B cell (primary cell): ENCODE measurements at regions not wholly inside any gene's neighbourhood (a gene's known extent, or its start where the extent isn't known, plus 50 kb on each side); places are given as distances from the start of the nearest gene placed in this dataset.

Source experiments
- ATAC-seq: fragments of 200-7000 bp; cut with Tn5 transposase; one replicate; pipeline ENCODE4 v1.10.0; 2021; ENCODE audit warnings: low read depth, mild to moderate bottlenecking, moderate number of reproducible peaks, moderate library complexity
- CTCF ChIA-PET: fragments of 350-600 bp; sonication (Branson Sonifier 250); formaldehyde crosslinking; loops from one replicate; lab custom pipeline; 2021; ENCODE audit warnings: antibody characterized with exemption, inconsistent platforms; lab: Charles Lee
- POLR2A ChIA-PET: fragments of 350-600 bp; sonication (Branson Sonifier 250); formaldehyde crosslinking; loops from one replicate; lab custom pipeline; 2021; ENCODE audit warnings: antibody characterized with exemption; lab: Charles Lee
- DNase-seq: peaks from one replicate; pipeline ENCODE4 v3.0.0; 2013
- H2AFZ ChIP-seq: 2 replicates; pipeline ENCODE4 v1.6.1; 2012; ENCODE audit warnings: mild to moderate bottlenecking, low read depth, low read length; ENCODE audit not compliant: insufficient read depth, poor library complexity, severe bottlenecking
- H3K27ac ChIP-seq, 2 donors: 1 replicate in 1 of 2; 2 replicates in 1 of 2; pipeline ENCODE4 v1.5.1; 2012 to 2013; ENCODE audit warnings: low read length in 2 of 2, mild to moderate bottlenecking in 2 of 2, moderate library complexity in 1 of 2
- H3K27me3 ChIP-seq, 4 experiments: fragments of 200-600 bp in 1 of 4; sonication (generic) in 1 of 4; replicated peaks in 1 of 4; 1 replicate in 2 of 4; 2 replicates in 2 of 4; pipeline versions ENCODE4 v1.6.1 to v1.7.0; 2013 to 2016; ENCODE audit warnings: low read length in 3 of 4, mild to moderate bottlenecking in 2 of 4, mixed read lengths in 1 of 4, moderate library complexity in 1 of 4; ENCODE audit not compliant: insufficient read depth in 4 of 4, control insufficient read depth in 3 of 4; ENCODE audit errors: control extremely low read depth in 1 of 4
- H3K36me3 ChIP-seq, 2 experiments: replicated peaks in 1 of 2; 1 replicate in 1 of 2; 2 replicates in 1 of 2; pipeline versions ENCODE4 v1.6.1 to v1.7.1; 2013; ENCODE audit warnings: low read length in 1 of 2; ENCODE audit not compliant: insufficient read depth in 2 of 2, control insufficient read depth in 1 of 2; ENCODE audit errors: control extremely low read depth in 1 of 2, extremely low read depth in 1 of 2
- H3K4me1 ChIP-seq, 2 donors: fragments of 200-600 bp in 1 of 2; sonication (generic) in 1 of 2; 1 replicate in 1 of 2; 2 replicates in 1 of 2; pipeline versions ENCODE4 v1.5.1 to v1.6.1; 2013 to 2017; ENCODE audit warnings: low read length in 2 of 2; ENCODE audit not compliant: control insufficient read depth in 2 of 2, insufficient read depth in 2 of 2
- H3K4me2 ChIP-seq: replicated peaks from 2 replicates; pipeline ENCODE3; 2012; ENCODE audit warnings: mild to moderate bottlenecking, low read depth, low read length; ENCODE audit not compliant: poor library complexity, severe bottlenecking
- H3K4me3 ChIP-seq, 5 experiments: fragments of 200-600 bp in 1 of 5; sonication (generic) in 1 of 5; 1 replicate in 3 of 5; 2 replicates in 2 of 5; pipeline versions ENCODE4 v1.5.1 to v1.7.0; 2011 to 2016; ENCODE audit warnings: low read length in 4 of 5, mild to moderate bottlenecking in 4 of 5, low read depth in 2 of 5, control low read depth in 1 of 5, moderate library complexity in 1 of 5; ENCODE audit not compliant: insufficient read depth in 1 of 5; ENCODE audit errors: control extremely low read depth in 1 of 5, extremely low read depth in 1 of 5
- H3K79me2 ChIP-seq: fragments of 200-600 bp; sonication (generic); one replicate; pipeline ENCODE4 v1.6.0; 2016; ENCODE audit warnings: low read length; ENCODE audit not compliant: control insufficient read depth, insufficient read depth
- H3K9ac ChIP-seq: fragments of 200-600 bp; sonication (generic); 2 replicates; pipeline ENCODE4 v1.6.1; 2017; ENCODE audit warnings: mild to moderate bottlenecking, low read length, moderate library complexity
- H3K9me3 ChIP-seq, 3 donors: one replicate each; pipeline versions ENCODE4 v1.6.1 to v1.7.1; 2013; ENCODE audit warnings: low read length in 2 of 3; ENCODE audit not compliant: control insufficient read depth in 2 of 3, insufficient read depth in 1 of 3; ENCODE audit errors: control extremely low read depth in 1 of 3
- H4K20me1 ChIP-seq: 2 replicates; pipeline ENCODE4 v1.6.0; 2012; ENCODE audit warnings: mild to moderate bottlenecking, low read length; ENCODE audit not compliant: insufficient read depth, control insufficient read depth, poor library complexity, severe bottlenecking
- H3K27ac Mint-ChIP-seq: one replicate; pipeline ENCODE4 v1.8.0; 2021; ENCODE audit warnings: mixed read lengths
- H3K27me3 Mint-ChIP-seq: one replicate; pipeline ENCODE4 v1.8.0; 2021; ENCODE audit warnings: mixed read lengths
- H3K4me1 Mint-ChIP-seq: one replicate; pipeline ENCODE4 v1.8.0; 2021; ENCODE audit warnings: mixed read lengths
- H3K4me3 Mint-ChIP-seq: one replicate; pipeline ENCODE4 v1.8.0; 2021; ENCODE audit warnings: mixed read lengths
- H3K9me3 Mint-ChIP-seq: one replicate; pipeline ENCODE4 v1.8.0; 2022; ENCODE audit warnings: mixed read lengths; ENCODE audit not compliant: insufficient read depth
- EZH2 ChIP-seq: IDR thresholded peaks from 2 replicates; pipeline ENCODE4 v1.6.1; 2012; ENCODE audit warnings: borderline replicate concordance, low read depth, mild to moderate bottlenecking, moderate library complexity, low read length; ENCODE audit not compliant: insufficient read depth, poor library complexity, severe bottlenecking
- WGBS: methylation state at CpG from one replicate; pipeline ENCODE4 v1.1.5; 2013; ENCODE audit warnings: missing lambda C conversion rate; ENCODE audit not compliant: insufficient coverage; 5-methylcytosine and 5-hydroxymethylcytosine counted together
- intact Hi-C: fragments of 100-400 bp; cut with micrococcal nuclease; formaldehyde crosslinking; loops from one replicate; pipeline ENCODE4 v1.10.0; 2022
- TF ChIP-seq, protein P1 (sequence below): fragments of 200-600 bp; IDR thresholded peaks from one replicate; pipeline ENCODE4 v1.8.0; 2022; ENCODE audit warnings: antibody characterized with exemption, mild to moderate bottlenecking

DNA sequence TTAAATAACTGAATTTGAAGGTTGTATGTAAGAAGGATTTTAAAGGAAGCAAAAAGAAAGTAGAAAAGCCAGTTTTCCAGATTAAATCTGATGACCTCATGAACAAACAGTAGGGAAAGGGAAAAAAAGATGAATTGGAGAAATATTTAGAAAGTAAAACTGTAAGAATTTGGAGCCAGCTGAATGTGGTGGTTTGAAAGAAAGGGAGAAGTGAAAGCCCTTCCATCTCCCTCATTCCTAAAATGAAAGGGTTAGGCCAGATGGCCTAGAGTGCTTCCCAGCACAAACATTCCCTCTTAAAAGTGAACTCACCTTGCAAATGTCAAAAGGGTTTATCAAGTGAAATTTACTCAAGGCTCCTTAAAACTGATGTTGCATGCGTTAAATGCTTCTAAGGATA is 139.3 kb upstream of the COL21A1 start:
- Histone ChIP-seq H3K27ac (no peak overlapping the region), H2AFZ (no peak overlapping the region), H3K4me1 (no peaks in the 10 kb centered on the region), H3K36me3 (no peaks in the 10 kb centered on the region), H3K4me2 (no peak overlapping the region), H4K20me1 (no peaks in the 10 kb centered on the region), H3K27me3 (no peaks in the 10 kb centered on the region), H3K79me2 (no peaks in the 10 kb centered on the region), H3K4me3 (no peak overlapping the region), H3K9ac (no peak overlapping the region), H3K9me3 (no peaks in the 10 kb centered on the region)
- DNase-seq (no peak), ATAC-seq (no peak)
- no peaks in the 10 kb centered on the region for H3K4me1 Mint-ChIP-seq
- no peaks in the 10 kb centered on the region for H3K9me3 Mint-ChIP-seq
- ChIA-PET CTCF (no interaction called here), POLR2A (no interaction called here)
- no peak overlapping the region for H3K4me3 Mint-ChIP-seq
- WGBS: no CpG with 5 or more reads among the region's 1 CpG
- no peaks in the 10 kb centered on the region for H3K27me3 Mint-ChIP-seq
- no peak for TF ChIP-seq EZH2
- TF ChIP-seq, protein P1, sequence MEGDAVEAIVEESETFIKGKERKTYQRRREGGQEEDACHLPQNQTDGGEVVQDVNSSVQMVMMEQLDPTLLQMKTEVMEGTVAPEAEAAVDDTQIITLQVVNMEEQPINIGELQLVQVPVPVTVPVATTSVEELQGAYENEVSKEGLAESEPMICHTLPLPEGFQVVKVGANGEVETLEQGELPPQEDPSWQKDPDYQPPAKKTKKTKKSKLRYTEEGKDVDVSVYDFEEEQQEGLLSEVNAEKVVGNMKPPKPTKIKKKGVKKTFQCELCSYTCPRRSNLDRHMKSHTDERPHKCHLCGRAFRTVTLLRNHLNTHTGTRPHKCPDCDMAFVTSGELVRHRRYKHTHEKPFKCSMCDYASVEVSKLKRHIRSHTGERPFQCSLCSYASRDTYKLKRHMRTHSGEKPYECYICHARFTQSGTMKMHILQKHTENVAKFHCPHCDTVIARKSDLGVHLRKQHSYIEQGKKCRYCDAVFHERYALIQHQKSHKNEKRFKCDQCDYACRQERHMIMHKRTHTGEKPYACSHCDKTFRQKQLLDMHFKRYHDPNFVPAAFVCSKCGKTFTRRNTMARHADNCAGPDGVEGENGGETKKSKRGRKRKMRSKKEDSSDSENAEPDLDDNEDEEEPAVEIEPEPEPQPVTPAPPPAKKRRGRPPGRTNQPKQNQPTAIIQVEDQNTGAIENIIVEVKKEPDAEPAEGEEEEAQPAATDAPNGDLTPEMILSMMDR: no peak
- no peak overlapping the region for H3K27ac Mint-ChIP-seq
- intact Hi-C loops: no loop called here

DNA sequence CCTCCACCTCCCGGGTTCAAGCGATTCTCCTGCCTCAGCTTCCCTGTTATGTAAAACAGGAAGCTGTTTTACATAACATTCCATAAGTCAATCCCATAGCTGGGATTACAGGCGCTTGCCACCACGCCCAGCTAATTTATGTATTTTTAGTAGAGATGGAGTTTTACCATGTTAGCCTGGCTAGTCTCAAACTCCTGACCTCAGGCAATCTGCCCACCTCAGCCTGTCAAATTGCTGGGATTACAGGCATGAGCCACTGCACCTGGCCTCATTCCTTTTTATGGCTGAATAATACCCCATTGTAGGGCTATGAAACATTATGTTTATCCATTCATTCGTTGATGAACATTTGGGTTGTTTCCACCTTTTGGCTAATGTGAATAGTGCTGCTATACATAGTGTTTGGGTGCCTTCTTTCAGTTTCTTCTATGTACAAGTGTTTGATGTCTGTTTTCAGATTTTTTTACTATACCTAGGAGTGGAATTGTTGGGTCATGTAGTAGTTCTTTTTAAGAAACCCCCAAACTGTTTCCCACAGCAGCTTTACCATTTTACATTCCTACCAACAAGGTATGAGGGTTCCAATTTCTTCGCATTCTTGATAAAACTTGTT is 138.7 kb upstream of the COL21A1 start:
- 94% methylated on average over 2 of the region's 6 CpGs for WGBS
- Histone ChIP-seq H3K4me2 (no peak overlapping the region), H3K27me3 (no peaks in the 10 kb centered on the region), H3K27ac (no peak overlapping the region), H3K36me3 (no peaks in the 10 kb centered on the region), H3K4me3 (no peak overlapping the region), H3K79me2 (no peaks in the 10 kb centered on the region), H3K9me3 (no peaks in the 10 kb centered on the region), H2AFZ (no peak overlapping the region), H3K4me1 (no peaks in the 10 kb centered on the region), H3K9ac (no peak overlapping the region), H4K20me1 (no peaks in the 10 kb centered on the region)
- H3K27ac Mint-ChIP-seq: no peak overlapping the region
- no peaks in the 10 kb centered on the region for H3K4me1 Mint-ChIP-seq
- ATAC-seq (no peak), DNase-seq (no peak)
- H3K4me3 Mint-ChIP-seq: no peak overlapping the region
- no peaks in the 10 kb centered on the region for H3K27me3 Mint-ChIP-seq
- POLR2A ChIA-PET: no interaction called here
- CTCF ChIA-PET: no interaction called here
- H3K9me3 Mint-ChIP-seq: no peaks in the 10 kb centered on the region
- TF ChIP-seq, protein P1: no peak
- no peak for TF ChIP-seq EZH2
- intact Hi-C loops: no loop called here
